Mesodermal cell (in vitro differentiated cells): ENCODE measurements at regions not wholly inside any gene's neighbourhood (a gene's known extent, or its start where the extent isn't known, plus 50 kb on each side); places are given as distances from the start of the nearest gene placed in this dataset.

ENCODE experiments used
- H3K27ac ChIP-seq: 2 replicates; pipeline ENCODE4 v1.7.0; 2013; ENCODE audit warnings: mild to moderate bottlenecking, low read depth, low read length, moderate library complexity; ENCODE audit not compliant: severe bottlenecking
- H3K36me3 ChIP-seq: 2 replicates; pipeline ENCODE4 v1.7.1; 2013; ENCODE audit warnings: mild to moderate bottlenecking, low read length, moderate library complexity; ENCODE audit not compliant: control insufficient read depth, insufficient read depth
- H3K4me1 ChIP-seq: one replicate; pipeline ENCODE4 v1.7.1; 2013; ENCODE audit warnings: mild to moderate bottlenecking, low read length; ENCODE audit not compliant: insufficient read depth, control insufficient read depth, poor library complexity, severe bottlenecking
- H3K4me3 ChIP-seq: 2 replicates; pipeline ENCODE4 v1.7.0; 2013; ENCODE audit warnings: low read length, control low read depth, mild to moderate bottlenecking; ENCODE audit not compliant: insufficient read depth, poor library complexity, severe bottlenecking; ENCODE audit errors: extremely low read depth
- H3K9me3 ChIP-seq: 2 replicates; pipeline ENCODE4 v1.7.1; 2013; ENCODE audit warnings: mild to moderate bottlenecking, low read length, moderate library complexity; ENCODE audit not compliant: control insufficient read depth
- WGBS, 2 experiments: methylation state at CpG; one replicate each; pipeline ENCODE4 v1.1.5; 2013; ENCODE audit warnings: missing lambda C conversion rate in 2 of 2; ENCODE audit not compliant: insufficient coverage in 2 of 2; 5-methylcytosine and 5-hydroxymethylcytosine counted together

- no peak overlapping the region for H3K4me3 ChIP-seq
- no CpG with 5 or more reads among the region's 1 CpG for WGBS, 2 experiments
These were observed 2010.4 kb upstream of the LRRTM1 start for GRCh38 chr2:82314836-82315472.

GRCh38 chr2:82307511-82307910, 2003.0 kb upstream of the LRRTM1 start:
- Histone ChIP-seq H3K4me3 (no peak overlapping the region), H3K36me3 (no peaks in the 10 kb centered on the region), H3K4me1 (no peaks in the 10 kb centered on the region), H3K27ac (no peak overlapping the region), H3K9me3 (no peaks in the 10 kb centered on the region)

More at GRCh38 chr2:82314836-82315472, 2010.4 kb upstream of the LRRTM1 start:
- H3K27ac ChIP-seq, result no peak overlapping the region
- H3K4me1 ChIP-seq, result no peaks in the 10 kb centered on the region
- no peaks in the 10 kb centered on the region for H3K9me3 ChIP-seq
- no peaks in the 10 kb centered on the region for H3K36me3 ChIP-seq

GRCh38 chr2:82301506-82301905, 1997.0 kb upstream of the LRRTM1 start:
- no peak overlapping the region for H3K27ac ChIP-seq
- no peaks in the 10 kb centered on the region for H3K4me1 ChIP-seq
- H3K4me3 ChIP-seq, result no peak overlapping the region
- no peaks in the 10 kb centered on the region for H3K36me3 ChIP-seq
- 83% methylated on average over 1 of the region's 5 CpGs; no CpG with 5 or more reads in 1 of the 2 experiments for WGBS, 2 experiments
- no peaks in the 10 kb centered on the region for H3K9me3 ChIP-seq

GRCh38 chr2:82289446-82289845, 1984.9 kb upstream of the LRRTM1 start:
- WGBS, 2 experiments, result no CpG with 5 or more reads among the region's 1 CpG
- Histone ChIP-seq H3K36me3 (no peaks in the 10 kb centered on the region), H3K4me1 (no peaks in the 10 kb centered on the region), H3K27ac (no peak overlapping the region), H3K4me3 (no peak overlapping the region), H3K9me3 (no peaks in the 10 kb centered on the region)

- Histone ChIP-seq H3K9me3 (no peaks in the 10 kb centered on the region), H3K36me3 (no peaks in the 10 kb centered on the region), H3K27ac (no peak overlapping the region), H3K4me1 (no peaks in the 10 kb centered on the region), H3K4me3 (no peak overlapping the region)
- WGBS, 2 experiments, result 100% methylated on average over 1 of the region's 2 CpGs; no CpG with 5 or more reads in 1 of the 2 experiments
These were observed 1978.5 kb upstream of the LRRTM1 start for GRCh38 chr2:82283075-82283474.

GRCh38 chr2:82282111-82282882, 1977.7 kb upstream of the LRRTM1 start:
- Histone ChIP-seq H3K4me1 (no peaks in the 10 kb centered on the region), H3K27ac (no peak overlapping the region), H3K36me3 (no peaks in the 10 kb centered on the region), H3K4me3 (no peak overlapping the region), H3K9me3 (no peaks in the 10 kb centered on the region)
- 75 to 85% methylated on average over 9 to 11 of the region's 16 CpGs for WGBS, 2 experiments

- Histone ChIP-seq H3K9me3 (no peaks in the 10 kb centered on the region), H3K4me1 (no peaks in the 10 kb centered on the region), H3K36me3 (no peaks in the 10 kb centered on the region), H3K4me3 (no peak overlapping the region), H3K27ac (no peak overlapping the region)
- 94 to 100% methylated on average over 1 of the region's 1 CpG for WGBS, 2 experiments
These were observed 1974.8 kb upstream of the LRRTM1 start for GRCh38 chr2:82279367-82279766.

GRCh38 chr2:82278416-82278815, 1973.9 kb upstream of the LRRTM1 start:
- no peaks in the 10 kb centered on the region for H3K9me3 ChIP-seq
- no CpG with 5 or more reads among the region's 1 CpG for WGBS, 2 experiments
- H3K27ac ChIP-seq, result no peak overlapping the region
- no peaks in the 10 kb centered on the region for H3K4me1 ChIP-seq
- H3K4me3 ChIP-seq, result no peak overlapping the region
- no peaks in the 10 kb centered on the region for H3K36me3 ChIP-seq

GRCh38 chr2:82275599-82275998, 1971.0 kb upstream of the LRRTM1 start:
- Histone ChIP-seq H3K27ac (no peak overlapping the region), H3K36me3 (no peaks in the 10 kb centered on the region), H3K9me3 (no peaks in the 10 kb centered on the region), H3K4me3 (no peak overlapping the region), H3K4me1 (no peaks in the 10 kb centered on the region)
- 77 to 80% methylated on average over 1 to 2 of the region's 2 CpGs for WGBS, 2 experiments

GRCh38 chr2:82268446-82268845, 1963.9 kb upstream of the LRRTM1 start:
- Histone ChIP-seq H3K4me3 (no peak overlapping the region), H3K36me3 (no peaks in the 10 kb centered on the region)

GRCh38 chr2:82260521-82260920, 1956.0 kb upstream of the LRRTM1 start:
- H3K9me3 ChIP-seq, result no peaks in the 10 kb centered on the region
- WGBS, 2 experiments, result 80 to 88% methylated on average over 2 of the region's 3 CpGs
- H3K4me3 ChIP-seq, result no peak overlapping the region
- no peak overlapping the region for H3K27ac ChIP-seq
- no peaks in the 10 kb centered on the region for H3K4me1 ChIP-seq
- H3K36me3 ChIP-seq, result no peaks in the 10 kb centered on the region

More at GRCh38 chr2:82268446-82268845, 1963.9 kb upstream of the LRRTM1 start:
- Histone ChIP-seq H3K9me3 (no peaks in the 10 kb centered on the region), H3K27ac (no peak overlapping the region), H3K4me1 (no peaks in the 10 kb centered on the region)
